HepG2 (cell line): ENCODE measurements at regions not wholly inside any gene's neighbourhood (a gene's known extent, or its start where the extent isn't known, plus 50 kb on each side); places are given as distances from the start of the nearest gene placed in this dataset.

Experiments
- ATAC-seq: fragments of 200-7000 bp; cut with Tn5 transposase; 3 replicates; pipeline ENCODE4 v1.9.1; 2020; ENCODE audit warnings: mild to moderate bottlenecking, moderate library complexity
- BruUV-seq: library from RNA; stranded (reverse); fragments of 400-500 nt; replicated peaks from 2 replicates; lab custom pipeline; 2021; lab: Mats Ljungman, UMichigan
- CTCF ChIA-PET: fragments of 300-600 bp; formaldehyde crosslinking; extraction: SDS; loops from one replicate; lab custom pipeline; 2021; ENCODE audit warnings: low total read pairs, inconsistent platforms, low intra/inter-chr PET ratio; lab: Yijun Ruan, JAX
- POLR2A ChIA-PET: fragments of 350-600 bp; sonication (Branson Sonifier 250); formaldehyde crosslinking; loops from one replicate; lab custom pipeline; 2020; ENCODE audit warnings: antibody characterized with exemption, inconsistent platforms; lab: Yijun Ruan, JAX
- DNase-seq: peaks from one replicate; pipeline ENCODE4 v3.0.0-alpha.2; 2015; ENCODE audit warnings: low spot score
- FAIRE-seq: peaks from 3 replicates; lab custom pipeline; 2011; peaks lifted over from hg19 to GRCh38; lab: Jason Lieb, UNC
- H2AFZ ChIP-seq: one replicate; pipeline ENCODE4 v1.6.1; 2011; ENCODE audit warnings: low read length, inconsistent platforms
- H3K27ac ChIP-seq: fragments of 300-600 bp; 3 replicates; pipeline ENCODE4 v1.8.0; 2011; ENCODE audit warnings: mixed run types, mild to moderate bottlenecking, mixed read lengths, low read length, inconsistent platforms; ENCODE audit not compliant: insufficient read depth; ENCODE audit errors: extremely low read length
- H3K27me3 ChIP-seq, 2 experiments: fragments of 200-600 bp in 1 of 2; 2 replicates in 1 of 2; 3 replicates in 1 of 2; pipeline versions ENCODE4 v1.6.0 to v1.8.0; 2011; ENCODE audit warnings: low read length in 2 of 2, mild to moderate bottlenecking in 2 of 2, moderate library complexity in 2 of 2, inconsistent platforms in 1 of 2; ENCODE audit not compliant: insufficient read depth in 2 of 2, control insufficient read depth in 1 of 2
- H3K36me3 ChIP-seq, 2 experiments: fragments of 200-600 bp in 1 of 2; replicated peaks in 1 of 2; 2 replicates in 1 of 2; 3 replicates in 1 of 2; pipeline versions ENCODE4 v1.5.1 to v1.8.0; 2011; ENCODE audit warnings: low read length in 2 of 2, inconsistent platforms in 1 of 2; ENCODE audit not compliant: insufficient read depth in 2 of 2, control insufficient read depth in 1 of 2
- H3K4me1 ChIP-seq: 2 replicates; pipeline ENCODE4 v1.5.1; 2012; ENCODE audit warnings: low read length, inconsistent platforms; ENCODE audit not compliant: insufficient read depth
- H3K4me2 ChIP-seq: 2 replicates; pipeline ENCODE4 v1.6.0; 2011; ENCODE audit warnings: low read depth, low read length, inconsistent platforms
- H3K4me3 ChIP-seq, 3 experiments: fragments of 200-600 bp in 1 of 3; sonication (generic), shearing (Covaris generic) in 1 of 3; replicated peaks in 1 of 3; 2 replicates each; pipeline ENCODE4 v1.5.1; 2011 to 2016; ENCODE audit warnings: low read length in 3 of 3, inconsistent platforms in 2 of 3, low read depth in 2 of 3, mild to moderate bottlenecking in 2 of 3, control low read depth in 1 of 3, mixed read lengths in 1 of 3; ENCODE audit not compliant: insufficient read depth in 1 of 3
- H3K79me2 ChIP-seq: one replicate; pipeline ENCODE4 v1.6.1; 2011; ENCODE audit warnings: low read length, inconsistent platforms; ENCODE audit not compliant: insufficient read depth
- H3K9ac ChIP-seq: 2 replicates; pipeline ENCODE4 v1.6.0; 2011; ENCODE audit warnings: mild to moderate bottlenecking, low read depth, low read length, inconsistent platforms; ENCODE audit not compliant: insufficient read depth
- H3K9me3 ChIP-seq: 2 replicates; pipeline ENCODE4 v1.5.1; 2012; ENCODE audit warnings: mild to moderate bottlenecking, low read length
- H4K20me1 ChIP-seq: 2 replicates; pipeline ENCODE4 v1.6.0; 2011; ENCODE audit warnings: inconsistent platforms, mild to moderate bottlenecking, low read length, moderate library complexity; ENCODE audit not compliant: insufficient read depth
- ASH2L ChIP-seq: fragments of 300-600, 200-600 bp; sonication (generic); IDR thresholded peaks from 2 replicates; pipeline ENCODE4 v1.7.0; 2017; ENCODE audit warnings: low read depth, mild to moderate bottlenecking, moderate library complexity, mixed read lengths, low read length; ENCODE audit not compliant: insufficient read length
- CHD4 ChIP-seq: fragments of 200-600 bp; sonication (generic); IDR thresholded peaks from 2 replicates; pipeline ENCODE4 v1.7.0; 2017; ENCODE audit warnings: mild to moderate bottlenecking, low read length, borderline replicate concordance
- KAT8 ChIP-seq: IDR thresholded peaks from 2 replicates; pipeline ENCODE4 v1.6.1; 2016; ENCODE audit warnings: missing genetic modification reagents, missing compliant biosample characterization
- RBM39 ChIP-seq: fragments of 200-400 bp; formaldehyde crosslinking; IDR thresholded peaks from one replicate; pipeline ENCODE4 v1.6.1; 2018; ENCODE audit warnings: antibody characterized with exemption, mild to moderate bottlenecking, low read depth, low read length; ENCODE audit not compliant: poor library complexity, severe bottlenecking
- SNAPC2 ChIP-seq: sonication (generic); formaldehyde crosslinking; IDR thresholded peaks from 2 replicates; pipeline ENCODE4 v1.8.1; 2022; ENCODE audit warnings: mild to moderate bottlenecking, missing genetic modification reagents
- THAP9 ChIP-seq: sonication (generic); formaldehyde crosslinking; IDR thresholded peaks from 2 replicates; pipeline ENCODE4; 2020; ENCODE audit warnings: missing genetic modification reagents, mild to moderate bottlenecking, borderline replicate concordance
- ZIK1 ChIP-seq: sonication (generic); formaldehyde crosslinking; IDR thresholded peaks from 2 replicates; pipeline ENCODE4 v1.5.0; 2020; ENCODE audit warnings: mild to moderate bottlenecking, low read depth, missing genetic modification reagents, borderline replicate concordance
- ZNF207 ChIP-seq: fragments of 450-650 bp; IDR thresholded peaks from 2 replicates; pipeline ENCODE4 v1.6.1; 2016; ENCODE audit warnings: antibody characterized with exemption, borderline replicate concordance
- ZNF264 ChIP-seq: sonication (generic); formaldehyde crosslinking; IDR thresholded peaks from 2 replicates; pipeline ENCODE4 v1.4.0; 2020; ENCODE audit warnings: missing genetic modification reagents
- ZNF44 ChIP-seq: sonication (generic); formaldehyde crosslinking; IDR thresholded peaks from 2 replicates; pipeline ENCODE4 v1.5.1; 2020; ENCODE audit warnings: mild to moderate bottlenecking, missing genetic modification reagents
- ZNF510 ChIP-seq: sonication (generic); formaldehyde crosslinking; IDR thresholded peaks from 2 replicates; pipeline ENCODE4 v1.4.0; 2020; ENCODE audit warnings: low read depth, mild to moderate bottlenecking, missing genetic modification reagents
- ZNF614 ChIP-seq: IDR thresholded peaks from 2 replicates; pipeline ENCODE4 v1.6.1; 2018; ENCODE audit warnings: missing biosample characterization, missing genetic modification reagents, inconsistent platforms, borderline replicate concordance
- ZNF720 ChIP-seq: sonication (generic); formaldehyde crosslinking; IDR thresholded peaks from 2 replicates; pipeline ENCODE4 v1.4.0; 2020; ENCODE audit warnings: missing genetic modification reagents
- ZNF772 ChIP-seq: sonication (generic); formaldehyde crosslinking; IDR thresholded peaks from 2 replicates; pipeline ENCODE4 v1.5.0; 2020; ENCODE audit warnings: mild to moderate bottlenecking, missing genetic modification reagents
- WGBS: methylation state at CpG from one replicate; pipeline ENCODE4 v1.1.6; 2017; ENCODE audit warnings: low lambda C conversion rate; 5-methylcytosine and 5-hydroxymethylcytosine counted together
- in situ Hi-C: cut with HindIII; loops from 2 replicates; pipeline ENCODE4 v1.10.0; 2017; ENCODE audit warnings: low pct_unique_long_range_greater_than_20kb; ENCODE audit not compliant: extremely low pct_ligation_motif_present
- intact Hi-C: fragments of 100-400 bp; cut with micrococcal nuclease; formaldehyde crosslinking; loops from one replicate; pipeline ENCODE4 v1.10.0; 2022; ENCODE audit not compliant: unreplicated experiment

GRCh38 chr6:28597924-28598722 is 72.4 kb downstream of the GPX5 start (continued):
- no peak for TF ChIP-seq ZNF207
- no peak for TF ChIP-seq ZNF44
- TF ChIP-seq ZIK1 (CRISPR knock-in tag), result no peak
- no peak for TF ChIP-seq KAT8 (CRISPR knock-in tag)
- TF ChIP-seq ZNF772 (CRISPR knock-in tag), result no peak
- TF ChIP-seq CHD4, result peak; percentile 71; the same call in 1 of the 2 replicates
- TF ChIP-seq ZNF264 (CRISPR knock-in tag), result no peak
- TF ChIP-seq ZNF720 (CRISPR knock-in tag), result no peak
- TF ChIP-seq RBM39, result no peak
- TF ChIP-seq SNAPC2 (CRISPR knock-in tag), result no peak
- TF ChIP-seq ASH2L, result no peak
- no peak for TF ChIP-seq ZNF614
- TF ChIP-seq, all 625 proteins: peak for 3

DNA sequence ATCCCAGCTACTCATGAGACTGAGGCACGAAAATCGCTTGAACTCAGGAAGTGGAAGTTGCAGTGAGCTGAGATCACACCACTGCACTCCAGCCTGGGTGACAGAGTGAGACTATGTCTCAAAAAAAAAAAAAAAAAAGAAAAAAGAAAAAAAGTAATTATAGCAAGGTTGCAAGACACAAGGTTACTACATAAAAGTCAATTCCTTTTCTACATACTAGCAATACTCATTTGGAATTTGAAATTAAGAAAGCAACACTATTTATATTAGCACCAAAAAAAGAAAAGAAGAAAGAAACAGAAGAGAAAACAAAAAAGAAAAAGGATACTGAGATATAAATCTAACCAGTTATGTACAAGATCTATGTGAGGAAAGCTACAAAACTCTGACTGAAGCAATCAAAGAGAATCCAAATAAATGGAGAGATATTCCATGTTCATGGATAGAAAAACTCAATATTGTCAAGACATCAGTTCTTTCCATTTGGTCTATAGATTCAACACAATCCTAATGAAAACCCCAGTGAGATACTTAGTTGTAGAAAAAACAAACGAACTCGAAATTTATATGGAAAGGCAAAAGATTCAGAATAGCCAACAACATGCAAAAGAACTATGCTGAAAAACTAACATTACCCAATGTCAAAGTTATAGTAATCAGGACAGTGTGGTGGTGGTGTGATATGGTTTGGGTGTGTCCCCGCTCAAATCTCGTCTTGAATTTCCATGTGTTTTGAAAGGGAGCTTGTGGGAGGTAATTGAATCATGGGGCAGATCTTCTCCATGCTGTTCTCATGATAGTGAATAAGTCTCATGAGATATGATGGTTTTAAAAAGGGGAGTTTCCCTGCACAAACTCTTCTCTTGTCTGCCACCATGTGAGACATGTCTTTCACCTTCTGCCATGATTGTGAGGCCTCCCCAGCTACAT is 73.3 kb downstream of the GPX5 start:
- in situ Hi-C loops (no loop called here), intact Hi-C loops (no loop called here)
- BruUV-seq, result no TSS peak
- Histone ChIP-seq H3K4me1 (peaks cover 16% of the 10 kb centered on the region), H3K4me3 (no peak overlapping the region), H4K20me1 (no peaks in the 10 kb centered on the region), H3K36me3 (no peaks in the 10 kb centered on the region), H3K4me2 (no peak overlapping the region), H3K79me2 (no peaks in the 10 kb centered on the region), H2AFZ (no peak overlapping the region), H3K27ac (no peak overlapping the region), H3K9me3 (no peaks in the 10 kb centered on the region), H3K9ac (no peak overlapping the region), H3K27me3 (no peaks in the 10 kb centered on the region)
- no peak for FAIRE-seq
- no peak for DNase-seq
- ChIA-PET CTCF (no interaction called here), POLR2A (interaction anchor here (0.9 kb wide), 1 partner anchor 12 kb away, joined by 3 read pairs; a partner anchor contains a TSS)
- TF ChIP-seq ZNF510 (CRISPR knock-in tag), result no peak
- TF ChIP-seq THAP9, result no peak
- ATAC-seq, result no peak
- WGBS, result 32% methylated on average over 6 of the region's 6 CpGs
